CD4-positive, alpha-beta memory T cell (primary cell): ENCODE measurements at regions not wholly inside any gene's neighbourhood (a gene's known extent, or its start where the extent isn't known, plus 50 kb on each side); places are given as distances from the start of the nearest gene placed in this dataset.

Source experiments
- CTCF ChIA-PET: fragments of 350-600 bp; sonication (Branson Sonifier 250); formaldehyde crosslinking; loops from one replicate; lab custom pipeline; 2021; ENCODE audit warnings: inconsistent platforms; ENCODE audit not compliant: partially characterized antibody; lab: Charles Lee
- POLR2A ChIA-PET: fragments of 350-600 bp; sonication (Branson Sonifier 250); formaldehyde crosslinking; loops from one replicate; lab custom pipeline; 2021; ENCODE audit not compliant: partially characterized antibody; lab: Charles Lee
- DNase-seq, 5 donors: peaks; one replicate each; pipeline versions ENCODE4 v3.0.0 to v3.0.0-alpha.2; 2020 to 2022; ENCODE audit warnings: mixed read lengths in 1 of 5
- H3K27ac ChIP-seq: one replicate; pipeline ENCODE4 v1.7.0; 2013; ENCODE audit warnings: low read depth, low read length
- H3K27me3 ChIP-seq: 2 replicates; pipeline ENCODE4 v1.7.0; 2013; ENCODE audit warnings: mild to moderate bottlenecking, low read length, moderate library complexity; ENCODE audit not compliant: insufficient read depth
- H3K36me3 ChIP-seq: 2 replicates; pipeline ENCODE4 v1.7.0; 2013; ENCODE audit warnings: mild to moderate bottlenecking, low read length, moderate library complexity; ENCODE audit not compliant: insufficient read depth
- H3K4me1 ChIP-seq: 2 replicates; pipeline ENCODE4 v1.7.0; 2013; ENCODE audit warnings: mild to moderate bottlenecking, low read length, moderate library complexity; ENCODE audit not compliant: insufficient read depth
- H3K4me3 ChIP-seq, 2 donors: one replicate each; pipeline ENCODE4 v1.7.0; 2013; ENCODE audit warnings: low read length in 2 of 2, mild to moderate bottlenecking in 1 of 2
- H3K9me3 ChIP-seq, 2 donors: one replicate each; pipeline ENCODE4 v1.7.0; 2013; ENCODE audit warnings: low read length in 2 of 2, control low read depth in 1 of 2; ENCODE audit not compliant: control insufficient read depth in 1 of 2
- H3K27ac Mint-ChIP-seq, 7 donors: one replicate each; pipeline ENCODE4 v1.8.0; 2020 to 2021; ENCODE audit warnings: mixed read lengths in 7 of 7, mild to moderate bottlenecking in 6 of 7, inconsistent platforms in 3 of 7, moderate library complexity in 3 of 7
- H3K27me3 Mint-ChIP-seq, 2 donors: one replicate each; pipeline ENCODE4 v1.8.0; 2020 to 2021; ENCODE audit warnings: mixed read lengths in 2 of 2
- H3K36me3 Mint-ChIP-seq, 2 donors: one replicate each; pipeline ENCODE4 v1.8.0; 2020 to 2021; ENCODE audit warnings: mixed read lengths in 2 of 2, inconsistent platforms in 1 of 2, mild to moderate bottlenecking in 1 of 2
- H3K4me1 Mint-ChIP-seq, 4 donors: one replicate each; pipeline ENCODE4 v1.8.0; 2020 to 2021; ENCODE audit warnings: mixed read lengths in 4 of 4, mild to moderate bottlenecking in 1 of 4
- H3K4me3 Mint-ChIP-seq, 8 donors: one replicate each; pipeline ENCODE4 v1.8.0; 2020 to 2021; ENCODE audit warnings: mixed read lengths in 8 of 8, mild to moderate bottlenecking in 7 of 8, moderate library complexity in 6 of 8, inconsistent platforms in 3 of 8
- H3K9me3 Mint-ChIP-seq, 8 donors: one replicate each; pipeline ENCODE4 v1.8.0; 2020 to 2021; ENCODE audit warnings: mixed read lengths in 8 of 8, mild to moderate bottlenecking in 5 of 8, inconsistent platforms in 3 of 8, moderate library complexity in 1 of 8
- intact Hi-C: fragments of 100-400 bp; cut with micrococcal nuclease; formaldehyde crosslinking; loops from one replicate; pipeline ENCODE4 v1.15.1; 2023

DNA sequence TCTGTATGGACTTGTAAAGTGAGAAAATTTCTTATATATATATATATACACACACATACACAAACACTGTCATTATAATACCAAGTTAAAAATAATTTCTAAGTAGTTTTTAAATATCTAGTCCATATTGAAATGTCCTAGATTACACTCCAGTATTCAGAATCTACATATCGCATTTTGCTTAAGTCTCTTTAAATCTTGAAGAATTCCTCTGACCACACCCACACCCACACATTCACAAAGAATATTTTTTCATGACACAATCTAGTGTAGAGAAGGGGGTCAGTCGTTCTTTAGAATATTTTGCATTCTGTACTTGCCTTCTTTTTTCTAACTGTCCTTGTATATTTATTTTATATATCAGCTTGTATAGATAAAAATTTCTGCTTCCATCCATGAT is 509.7 kb downstream of the CCDC85A start:
- H3K9me3 ChIP-seq: no peaks in the 10 kb centered on the region
- no peak overlapping the region for H3K27ac ChIP-seq
- POLR2A ChIA-PET: no interaction called here
- no peak overlapping the region for H3K4me3 Mint-ChIP-seq
- peaks cover 0 to 19% (median 2%) of the 10 kb centered on the region in 8 donors for H3K9me3 Mint-ChIP-seq
- no peaks in the 10 kb centered on the region for H3K27me3 Mint-ChIP-seq
- CTCF ChIA-PET: no interaction called here
- no peaks in the 10 kb centered on the region for H3K27me3 ChIP-seq
- no peaks in the 10 kb centered on the region for H3K36me3 ChIP-seq
- H3K27ac Mint-ChIP-seq: no peak overlapping the region
- DNase-seq: no peak
- H3K4me3 ChIP-seq: no peak overlapping the region
- intact Hi-C loops: no loop called here
- H3K4me1 ChIP-seq: no peaks in the 10 kb centered on the region
- H3K36me3 Mint-ChIP-seq: no peaks in the 10 kb centered on the region
- H3K4me1 Mint-ChIP-seq: no peaks in the 10 kb centered on the region

DNA sequence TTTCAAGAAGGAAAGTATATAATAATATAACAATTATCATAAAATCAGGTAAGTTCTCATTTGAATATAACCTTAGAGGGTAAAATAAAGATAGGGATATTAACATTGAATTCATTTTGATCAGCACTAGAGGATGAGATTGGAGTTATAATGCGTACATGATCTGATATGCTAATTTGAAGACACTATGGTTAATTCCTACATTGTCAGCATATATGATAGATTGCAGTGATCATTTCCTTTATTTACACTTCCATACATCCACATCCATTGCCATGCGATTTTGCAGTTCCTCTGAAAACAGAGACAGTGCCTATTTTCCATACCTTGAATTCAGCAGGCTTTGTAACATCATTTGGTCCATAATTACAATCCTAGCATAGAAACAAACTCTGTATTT is 519.2 kb downstream of the CCDC85A start:
- Histone ChIP-seq H3K36me3 (no peaks in the 10 kb centered on the region), H3K4me1 (no peaks in the 10 kb centered on the region), H3K9me3 (peaks cover 0 to 4% of the 10 kb centered on the region in 2 donors), H3K4me3 (no peak overlapping the region), H3K27ac (no peak overlapping the region), H3K27me3 (no peaks in the 10 kb centered on the region)
- Mint-ChIP-seq H3K4me1 (no peaks in the 10 kb centered on the region), H3K4me3 (no peak overlapping the region), H3K36me3 (no peaks in the 10 kb centered on the region), H3K9me3 (peaks cover 2 to 28% (median 7%) of the 10 kb centered on the region in 8 donors), H3K27me3 (no peaks in the 10 kb centered on the region), H3K27ac (no peak overlapping the region)
- intact Hi-C loops: no loop called here
- ChIA-PET POLR2A (no interaction called here), CTCF (no interaction called here)
- DNase-seq: no peak

DNA sequence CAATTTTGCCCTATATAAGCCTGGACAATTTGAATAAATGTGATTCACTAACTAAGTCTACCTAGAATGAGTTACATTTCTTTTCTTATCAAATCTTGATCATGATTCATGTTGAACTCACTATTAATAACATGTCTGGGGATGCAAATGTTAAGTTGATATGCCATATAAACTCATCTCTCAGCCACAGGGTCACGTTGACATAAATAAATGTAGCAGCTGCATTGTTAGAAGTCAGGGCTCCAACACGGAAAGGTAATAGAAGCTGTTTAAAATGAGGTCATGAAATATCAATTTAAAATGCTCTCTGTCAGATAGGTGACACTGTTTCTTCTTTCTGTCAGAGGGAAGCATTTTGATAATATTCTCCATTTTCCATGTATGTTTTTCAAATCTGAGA is 521.9 kb downstream of the CCDC85A start:
- Mint-ChIP-seq H3K4me1 (no peaks in the 10 kb centered on the region), H3K4me3 (no peak overlapping the region), H3K9me3 (peaks cover 2 to 8% (median 5%) of the 10 kb centered on the region in 8 donors), H3K27me3 (no peaks in the 10 kb centered on the region), H3K27ac (no peak overlapping the region), H3K36me3 (no peaks in the 10 kb centered on the region)
- H3K27me3 ChIP-seq: no peaks in the 10 kb centered on the region
- H3K9me3 ChIP-seq: peaks cover 0 to 4% of the 10 kb centered on the region in 2 donors
- ChIA-PET POLR2A (no interaction called here), CTCF (no interaction called here)
- H3K27ac ChIP-seq: no peak overlapping the region
- intact Hi-C loops: no loop called here
- no peak for DNase-seq
- H3K4me3 ChIP-seq: no peak overlapping the region
- no peaks in the 10 kb centered on the region for H3K36me3 ChIP-seq
- no peaks in the 10 kb centered on the region for H3K4me1 ChIP-seq

DNA sequence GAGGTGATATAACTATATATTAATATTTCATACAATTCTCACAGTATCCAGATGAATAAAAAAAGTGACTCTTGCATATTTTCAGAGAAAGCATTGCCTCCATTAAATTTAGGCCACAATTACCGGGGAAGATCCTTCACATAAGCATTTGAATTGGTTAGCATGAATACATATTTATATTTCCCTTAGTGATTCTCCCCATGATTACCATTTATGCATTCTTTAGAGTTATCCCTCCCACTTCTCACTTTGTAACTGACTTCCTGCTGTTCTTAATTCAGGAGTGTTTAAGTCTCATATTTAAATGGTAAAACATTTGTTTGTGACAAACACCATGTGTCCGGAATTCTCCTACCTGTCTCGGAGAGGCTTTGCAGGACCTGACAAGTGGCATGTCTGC is 523.4 kb downstream of the CCDC85A start:
- no peak overlapping the region for H3K4me3 Mint-ChIP-seq
- CTCF ChIA-PET: no interaction called here
- no peak overlapping the region for H3K4me3 ChIP-seq
- H3K27me3 Mint-ChIP-seq: no peaks in the 10 kb centered on the region
- no peak overlapping the region for H3K27ac Mint-ChIP-seq
- H3K9me3 ChIP-seq: no peaks in the 10 kb centered on the region
- no peaks in the 10 kb centered on the region for H3K4me1 ChIP-seq
- H3K27me3 ChIP-seq: no peaks in the 10 kb centered on the region
- peaks cover 0 to 6% (median 4%) of the 10 kb centered on the region in 8 donors for H3K9me3 Mint-ChIP-seq
- H3K36me3 Mint-ChIP-seq: no peaks in the 10 kb centered on the region
- intact Hi-C loops: no loop called here
- POLR2A ChIA-PET: no interaction called here
- no peak for DNase-seq
- H3K4me1 Mint-ChIP-seq: no peaks in the 10 kb centered on the region
- no peaks in the 10 kb centered on the region for H3K36me3 ChIP-seq
- no peak overlapping the region for H3K27ac ChIP-seq

DNA sequence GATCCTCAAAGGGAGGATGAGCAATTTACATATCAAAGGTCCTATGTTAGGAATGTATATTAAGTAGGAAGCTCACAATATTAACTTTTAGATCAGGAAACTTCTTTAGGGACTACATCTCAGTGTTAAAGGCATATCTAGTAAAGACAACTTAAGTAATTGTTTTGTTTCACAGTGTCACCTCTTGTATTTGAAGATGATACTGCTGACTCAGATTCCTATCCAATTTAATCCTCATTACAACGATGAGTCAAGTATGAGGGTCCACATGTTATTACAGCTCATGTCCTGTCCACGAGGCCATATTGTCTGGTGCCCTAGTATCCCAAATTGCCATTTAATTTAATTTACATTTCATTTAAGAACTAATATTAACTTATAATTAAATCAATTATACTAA is 523.9 kb downstream of the CCDC85A start:
- H3K27me3 Mint-ChIP-seq: no peaks in the 10 kb centered on the region
- CTCF ChIA-PET: no interaction called here
- POLR2A ChIA-PET: no interaction called here

DNA sequence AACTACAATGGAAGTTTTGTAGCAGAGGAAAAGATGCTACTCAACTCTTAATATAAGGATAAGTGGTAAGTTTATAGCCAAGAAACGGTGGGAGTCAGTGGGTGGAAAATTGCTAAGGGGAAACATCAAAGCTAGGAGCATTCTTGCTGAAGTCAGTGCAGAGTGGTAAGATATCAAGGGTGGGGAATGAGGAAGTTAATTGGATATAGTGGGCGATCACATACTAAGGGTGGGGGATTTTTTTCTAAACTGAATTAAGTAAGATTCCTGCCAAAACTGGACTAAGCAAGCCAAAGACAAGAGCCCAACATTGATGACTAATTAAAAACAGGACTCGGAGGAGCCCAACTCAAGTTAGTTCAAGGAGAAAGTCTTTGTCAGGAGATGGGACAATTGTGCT is 525.4 kb downstream of the CCDC85A start:
- Mint-ChIP-seq H3K4me1 (no peaks in the 10 kb centered on the region), H3K27me3 (no peaks in the 10 kb centered on the region), H3K4me3 (no peak overlapping the region), H3K36me3 (no peaks in the 10 kb centered on the region), H3K27ac (no peak overlapping the region), H3K9me3 (peaks cover 0 to 11% (median 4%) of the 10 kb centered on the region in 8 donors)
- Histone ChIP-seq H3K9me3 (no peaks in the 10 kb centered on the region), H3K27me3 (no peaks in the 10 kb centered on the region), H3K4me3 (no peak overlapping the region), H3K4me1 (no peaks in the 10 kb centered on the region), H3K36me3 (no peaks in the 10 kb centered on the region), H3K27ac (no peak overlapping the region)
- no peak for DNase-seq
- intact Hi-C loops: no loop called here
- POLR2A ChIA-PET: no interaction called here
- CTCF ChIA-PET: no interaction called here

More for the DNA sequence above, 523.9 kb downstream of the CCDC85A start:
- H3K9me3 ChIP-seq: no peaks in the 10 kb centered on the region
- H3K27ac Mint-ChIP-seq: no peak overlapping the region
- H3K36me3 Mint-ChIP-seq: no peaks in the 10 kb centered on the region
- intact Hi-C loops: no loop called here
- no peak overlapping the region for H3K4me3 ChIP-seq
- H3K27ac ChIP-seq: no peak overlapping the region
- H3K4me1 ChIP-seq: no peaks in the 10 kb centered on the region
- DNase-seq: no peak
- H3K36me3 ChIP-seq: no peaks in the 10 kb centered on the region
- no peaks in the 10 kb centered on the region for H3K27me3 ChIP-seq
- H3K4me3 Mint-ChIP-seq: no peak overlapping the region
- H3K4me1 Mint-ChIP-seq: no peaks in the 10 kb centered on the region
- peaks cover 0 to 6% (median 4%) of the 10 kb centered on the region in 8 donors for H3K9me3 Mint-ChIP-seq

DNA sequence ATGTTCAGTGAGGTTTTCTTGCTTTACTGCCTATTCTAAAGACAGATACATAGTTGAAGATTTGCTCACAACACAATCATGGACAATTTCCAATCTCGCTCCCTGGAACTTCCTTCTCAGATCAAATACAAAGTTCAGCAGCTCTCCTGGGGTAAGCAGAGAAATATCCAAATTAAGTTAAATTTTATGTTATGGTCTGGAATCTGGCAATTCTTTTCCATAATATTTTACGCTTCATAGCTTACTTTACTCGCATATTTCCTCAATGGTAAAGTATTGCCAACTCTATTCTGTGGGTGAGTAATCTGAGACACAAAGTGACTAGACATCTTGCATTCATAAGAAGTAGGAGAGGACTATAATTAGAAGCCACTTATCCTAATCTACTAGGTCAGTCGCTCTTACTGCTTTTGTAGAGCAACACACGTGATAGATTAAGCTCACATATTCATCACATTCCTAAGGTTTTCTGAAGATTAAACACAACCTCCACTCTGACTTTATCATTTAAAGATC is 529.4 kb downstream of the CCDC85A start:
- intact Hi-C loops: no loop called here
- Mint-ChIP-seq H3K4me1 (no peaks in the 10 kb centered on the region), H3K27ac (no peak overlapping the region), H3K27me3 (no peaks in the 10 kb centered on the region), H3K4me3 (no peak overlapping the region), H3K36me3 (no peaks in the 10 kb centered on the region), H3K9me3 (peaks cover 0 to 20% (median 7%) of the 10 kb centered on the region in 8 donors)
- H3K27ac ChIP-seq: no peak overlapping the region
- no peaks in the 10 kb centered on the region for H3K36me3 ChIP-seq
- ChIA-PET CTCF (no interaction called here), POLR2A (no interaction called here)
- no peaks in the 10 kb centered on the region for H3K9me3 ChIP-seq
- H3K4me1 ChIP-seq: no peaks in the 10 kb centered on the region
- no peak for DNase-seq
- H3K4me3 ChIP-seq: no peak overlapping the region
- H3K27me3 ChIP-seq: no peaks in the 10 kb centered on the region

DNA sequence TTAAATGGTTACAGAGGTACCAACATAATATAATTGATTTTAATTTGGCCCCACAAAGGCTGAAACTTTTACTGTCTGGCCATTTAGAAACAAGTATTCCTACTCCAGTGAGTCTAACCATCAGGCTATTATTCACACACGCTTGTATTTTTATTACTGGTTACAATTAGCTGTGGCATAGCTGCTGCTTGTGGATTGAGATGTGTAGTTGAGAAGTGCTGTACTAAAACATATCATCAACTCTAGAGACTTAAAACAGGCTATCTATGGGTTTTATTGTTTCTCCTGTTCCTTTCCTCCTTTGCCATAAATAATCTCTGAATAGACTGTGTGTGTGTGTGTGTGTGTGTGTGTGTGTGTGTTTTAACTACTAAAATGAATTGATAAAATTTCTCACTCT is 530.2 kb downstream of the CCDC85A start:
- H3K9me3 Mint-ChIP-seq: peaks cover 0 to 21% (median 6%) of the 10 kb centered on the region in 8 donors
- intact Hi-C loops: no loop called here
- Histone ChIP-seq H3K4me1 (no peaks in the 10 kb centered on the region), H3K4me3 (no peak overlapping the region), H3K9me3 (peaks cover 0 to 5% of the 10 kb centered on the region in 2 donors), H3K27me3 (no peaks in the 10 kb centered on the region), H3K27ac (no peak overlapping the region), H3K36me3 (no peaks in the 10 kb centered on the region)
- CTCF ChIA-PET: no interaction called here
- no peaks in the 10 kb centered on the region for H3K4me1 Mint-ChIP-seq
- POLR2A ChIA-PET: no interaction called here
- no peaks in the 10 kb centered on the region for H3K36me3 Mint-ChIP-seq
- no peak overlapping the region for H3K27ac Mint-ChIP-seq
- no peaks in the 10 kb centered on the region for H3K27me3 Mint-ChIP-seq
- DNase-seq: no peak
- no peak overlapping the region for H3K4me3 Mint-ChIP-seq
